HL-60/S4 treated with phorbol 12-myristate 13-acetate at 8.2 ng/mL for 4 days and 3 days (cell line): ENCODE measurements at regions not wholly inside any gene's neighbourhood (a gene's known extent, or its start where the extent isn't known, plus 50 kb on each side); places are given as distances from the start of the nearest gene placed in this dataset.

Experiments used
- in situ Hi-C: fragments of 300-500 bp; cut with MboI; formaldehyde crosslinking; loops from 2 replicates; pipeline ENCODE4 v1.15.0; 2022; ENCODE audit warnings: low sequenced_read_pairs

GRCh38 chr13:84430015-84430414 is 547.7 kb upstream of the SLITRK1 start:
- in situ Hi-C loops = no loop called here

GRCh38 chr13:84418041-84418440 is 535.8 kb upstream of the SLITRK1 start:
- in situ Hi-C loops = no loop called here

- in situ Hi-C loops = no loop called here
Observed at GRCh38 chr13:84417416-84417815, 535.1 kb upstream of the SLITRK1 start.

- in situ Hi-C loops = no loop called here
Observed at GRCh38 chr13:84413016-84413415, 530.7 kb upstream of the SLITRK1 start.

GRCh38 chr13:84405286-84405685 is 523.0 kb upstream of the SLITRK1 start:
- in situ Hi-C loops = no loop called here

- in situ Hi-C loops = no loop called here
Observed at GRCh38 chr13:84400706-84401105, 518.4 kb upstream of the SLITRK1 start.

GRCh38 chr13:84399320-84400085 is 517.2 kb upstream of the SLITRK1 start:
- in situ Hi-C loops = no loop called here

- in situ Hi-C loops = no loop called here
Observed at GRCh38 chr13:84393981-84394625, 511.8 kb upstream of the SLITRK1 start.

- in situ Hi-C loops = no loop called here
Observed at GRCh38 chr13:84380866-84381265, 498.6 kb upstream of the SLITRK1 start.

- in situ Hi-C loops = no loop called here
Observed at GRCh38 chr13:84377106-84377505, 494.8 kb upstream of the SLITRK1 start.

GRCh38 chr13:84366506-84366905 is 484.2 kb upstream of the SLITRK1 start:
- in situ Hi-C loops = no loop called here

- in situ Hi-C loops = no loop called here
Observed at GRCh38 chr13:84362777-84363176, 480.5 kb upstream of the SLITRK1 start.

GRCh38 chr13:84360822-84361221 is 478.5 kb upstream of the SLITRK1 start:
- in situ Hi-C loops = no loop called here

- in situ Hi-C loops = no loop called here
Observed at GRCh38 chr13:84358601-84359000, 476.3 kb upstream of the SLITRK1 start.

GRCh38 chr13:84352946-84353345 is 470.7 kb upstream of the SLITRK1 start:
- in situ Hi-C loops = no loop called here

GRCh38 chr13:84339456-84339855 is 457.2 kb upstream of the SLITRK1 start:
- in situ Hi-C loops = no loop called here

- in situ Hi-C loops = no loop called here
Observed at GRCh38 chr13:84332346-84332745, 450.1 kb upstream of the SLITRK1 start.

GRCh38 chr13:84315527-84315926 is 433.3 kb upstream of the SLITRK1 start:
- in situ Hi-C loops = no loop called here

GRCh38 chr13:84303035-84303434 is 420.8 kb upstream of the SLITRK1 start:
- in situ Hi-C loops = no loop called here

- in situ Hi-C loops = no loop called here
Observed at GRCh38 chr13:84297251-84297650, 415.0 kb upstream of the SLITRK1 start.

- in situ Hi-C loops = no loop called here
Observed at GRCh38 chr13:84296401-84296800, 414.1 kb upstream of the SLITRK1 start.

- in situ Hi-C loops = no loop called here
Observed at GRCh38 chr13:84294576-84294975, 412.3 kb upstream of the SLITRK1 start.

GRCh38 chr13:84290386-84290785 is 408.1 kb upstream of the SLITRK1 start:
- in situ Hi-C loops = no loop called here
